ENCODE measurements at regions not wholly inside any gene's neighbourhood (a gene's known extent, or its start where the extent isn't known, plus 50 kb on each side); places are given as distances from the start of the nearest gene placed in this dataset.

DNA sequence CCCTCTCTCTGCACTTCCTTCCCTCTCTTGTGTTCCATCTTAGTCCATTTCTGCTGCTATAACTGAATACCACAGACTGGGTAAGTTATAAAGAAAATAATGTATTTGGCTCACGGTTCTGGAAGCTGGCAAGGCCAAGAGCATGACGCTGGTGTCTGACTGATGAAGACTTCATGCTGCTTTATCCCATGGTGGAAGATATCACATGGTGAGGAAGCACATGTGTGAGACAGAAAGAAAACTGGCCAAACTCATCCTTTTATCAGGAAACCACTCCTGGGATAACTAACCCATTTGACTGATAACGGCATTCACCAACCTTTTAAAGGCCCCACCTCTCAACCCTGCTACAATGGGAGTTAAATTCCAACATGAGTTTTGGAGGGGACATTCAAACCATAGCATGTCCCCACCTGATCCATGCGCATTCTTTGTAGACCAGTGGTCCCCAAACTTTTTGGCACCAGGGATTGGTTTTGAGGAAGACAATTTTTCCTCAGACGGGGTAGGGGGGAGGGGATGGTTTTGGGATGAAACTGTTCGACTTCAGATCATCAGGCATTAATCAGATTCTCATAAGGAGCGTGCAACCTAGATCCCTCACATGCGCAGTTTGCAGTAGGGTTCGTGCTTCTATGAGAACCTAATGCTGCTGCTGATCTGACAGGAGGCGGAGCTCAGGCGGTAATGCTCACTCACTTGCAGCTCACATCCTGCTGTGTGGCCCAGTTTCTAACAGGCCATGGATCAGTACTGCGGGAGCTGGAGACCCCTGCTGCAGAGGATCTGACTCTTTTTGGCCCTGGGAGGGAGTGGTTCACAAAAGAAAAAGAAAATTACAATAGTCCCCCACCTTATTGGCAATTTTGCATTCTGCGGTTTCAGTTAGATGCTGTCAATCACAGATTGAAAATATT lies 61.6 kb upstream of the SMOX start:
- POLR2A ChIA-PET: no interaction called here
- H3K9ac ChIP-seq (ENCODE audit: insufficient read depth, low read depth, low read length): no peak overlapping the region
- no TSS peak for BruUV-seq (replicated peaks)

More for the DNA sequence above, 61.6 kb upstream of the SMOX start:
- TF ChIP-seq ETV5 (CRISPR knock-in tag; IDR thresholded peaks at IDR 0.05; ENCODE audit: borderline replicate concordance) (no peak), KDM4B (CRISPR knock-in tag; IDR thresholded peaks at IDR 0.05) (no peak), ZNF354B (CRISPR knock-in tag; IDR thresholded peaks at IDR 0.05) (no peak), NR1H2 (CRISPR knock-in tag; IDR thresholded peaks at IDR 0.05; ENCODE audit: borderline replicate concordance, low read depth) (no peak), ZNF276 (CRISPR knock-in tag; IDR thresholded peaks at IDR 0.05; ENCODE audit: low read depth) (no peak), ATF6 (CRISPR knock-in tag; conservative IDR thresholded peaks at IDR 0.05) (no peak), ARHGAP35 (CRISPR knock-in tag; IDR thresholded peaks at IDR 0.05; ENCODE audit: borderline replicate concordance) (no peak)
- TF ChIP-seq, protein P1, sequence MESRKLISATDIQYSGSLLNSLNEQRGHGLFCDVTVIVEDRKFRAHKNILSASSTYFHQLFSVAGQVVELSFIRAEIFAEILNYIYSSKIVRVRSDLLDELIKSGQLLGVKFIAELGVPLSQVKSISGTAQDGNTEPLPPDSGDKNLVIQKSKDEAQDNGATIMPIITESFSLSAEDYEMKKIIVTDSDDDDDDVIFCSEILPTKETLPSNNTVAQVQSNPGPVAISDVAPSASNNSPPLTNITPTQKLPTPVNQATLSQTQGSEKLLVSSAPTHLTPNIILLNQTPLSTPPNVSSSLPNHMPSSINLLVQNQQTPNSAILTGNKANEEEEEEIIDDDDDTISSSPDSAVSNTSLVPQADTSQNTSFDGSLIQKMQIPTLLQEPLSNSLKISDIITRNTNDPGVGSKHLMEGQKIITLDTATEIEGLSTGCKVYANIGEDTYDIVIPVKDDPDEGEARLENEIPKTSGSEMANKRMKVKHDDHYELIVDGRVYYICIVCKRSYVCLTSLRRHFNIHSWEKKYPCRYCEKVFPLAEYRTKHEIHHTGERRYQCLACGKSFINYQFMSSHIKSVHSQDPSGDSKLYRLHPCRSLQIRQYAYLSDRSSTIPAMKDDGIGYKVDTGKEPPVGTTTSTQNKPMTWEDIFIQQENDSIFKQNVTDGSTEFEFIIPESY (CRISPR knock-in tag; IDR thresholded peaks at IDR 0.05): peak; percentile 39; the same call in 1 of the 2 replicates
- TF ChIP-seq, protein P2, sequence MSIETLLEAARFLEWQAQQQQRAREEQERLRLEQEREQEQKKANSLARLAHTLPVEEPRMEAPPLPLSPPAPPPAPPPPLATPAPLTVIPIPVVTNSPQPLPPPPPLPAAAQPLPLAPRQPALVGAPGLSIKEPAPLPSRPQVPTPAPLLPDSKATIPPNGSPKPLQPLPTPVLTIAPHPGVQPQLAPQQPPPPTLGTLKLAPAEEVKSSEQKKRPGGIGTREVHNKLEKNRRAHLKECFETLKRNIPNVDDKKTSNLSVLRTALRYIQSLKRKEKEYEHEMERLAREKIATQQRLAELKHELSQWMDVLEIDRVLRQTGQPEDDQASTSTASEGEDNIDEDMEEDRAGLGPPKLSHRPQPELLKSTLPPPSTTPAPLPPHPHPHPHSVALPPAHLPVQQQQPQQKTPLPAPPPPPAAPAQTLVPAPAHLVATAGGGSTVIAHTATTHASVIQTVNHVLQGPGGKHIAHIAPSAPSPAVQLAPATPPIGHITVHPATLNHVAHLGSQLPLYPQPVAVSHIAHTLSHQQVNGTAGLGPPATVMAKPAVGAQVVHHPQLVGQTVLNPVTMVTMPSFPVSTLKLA (IDR thresholded peaks at IDR 0.05): peak; percentile 84
- TF ChIP-seq, protein P3, sequence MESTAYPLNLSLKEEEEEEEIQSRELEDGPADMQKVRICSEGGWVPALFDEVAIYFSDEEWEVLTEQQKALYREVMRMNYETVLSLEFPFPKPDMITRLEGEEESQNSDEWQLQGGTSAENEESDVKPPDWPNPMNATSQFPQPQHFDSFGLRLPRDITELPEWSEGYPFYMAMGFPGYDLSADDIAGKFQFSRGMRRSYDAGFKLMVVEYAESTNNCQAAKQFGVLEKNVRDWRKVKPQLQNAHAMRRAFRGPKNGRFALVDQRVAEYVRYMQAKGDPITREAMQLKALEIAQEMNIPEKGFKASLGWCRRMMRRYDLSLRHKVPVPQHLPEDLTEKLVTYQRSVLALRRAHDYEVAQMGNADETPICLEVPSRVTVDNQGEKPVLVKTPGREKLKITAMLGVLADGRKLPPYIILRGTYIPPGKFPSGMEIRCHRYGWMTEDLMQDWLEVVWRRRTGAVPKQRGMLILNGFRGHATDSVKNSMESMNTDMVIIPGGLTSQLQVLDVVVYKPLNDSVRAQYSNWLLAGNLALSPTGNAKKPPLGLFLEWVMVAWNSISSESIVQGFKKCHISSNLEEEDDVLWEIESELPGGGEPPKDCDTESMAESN (CRISPR knock-in tag; conservative IDR thresholded peaks at IDR 0.05): no peak
- no peaks in the 10 kb centered on the region for H3K9me3 ChIP-seq (ENCODE audit: low read length)
- 51% methylated on average over 13 of the region's 13 CpGs for WGBS (ENCODE audit: low lambda C conversion rate)
- DNase-seq (ENCODE audit: low spot score): no peak
- intact Hi-C loops (cut with micrococcal nuclease; ENCODE audit: unreplicated experiment): loop anchor here (5.0 kb wide), 1 partner anchor 200 kb away; the partner anchor contains the start of gene PANK2
- H3K4me1 ChIP-seq (ENCODE audit: insufficient read depth, low read length): peaks cover 59% of the 10 kb centered on the region
- no peaks in the 10 kb centered on the region for H3K79me2 ChIP-seq (ENCODE audit: insufficient read depth, low read length)
- peaks cover 0 to 8% of the 10 kb centered on the region in 2 experiments; a peak in 2 of 5 replicates for H3K27me3 ChIP-seq (ENCODE audit: control insufficient read depth in 1 of 2, insufficient read depth in 2 of 2, low read length in 2 of 2)
- H3K4me3 ChIP-seq (replicated peaks in 1 of 3; ENCODE audit: insufficient read depth in 1 of 3, low read depth in 2 of 3, low read length in 3 of 3): no peak overlapping the region
- FAIRE-seq: no peak
- in situ Hi-C loops (cut with HindIII; ENCODE audit: extremely low pct_ligation_motif_present, low pct_unique_long_range_greater_than_20kb): loop anchor here (5.0 kb wide), 1 partner anchor 200 kb away; the partner anchor contains the start of gene PANK2
- no peak overlapping the region for H3K4me2 ChIP-seq (ENCODE audit: low read depth, low read length)
- no peak overlapping the region for H3K27ac ChIP-seq (ENCODE audit: extremely low read length, insufficient read depth, low read length)
- H4K20me1 ChIP-seq (ENCODE audit: insufficient read depth, low read length): no peaks in the 10 kb centered on the region
- no peak for ATAC-seq
- CTCF ChIA-PET (ENCODE audit: low intra/inter-chr PET ratio, low total read pairs): interaction anchor here (0.8 to 1.2 kb wide), 2 partner anchors 73 kb away, joined by 3 read pairs; no protein-coding TSS in a partner anchor
- H2AFZ ChIP-seq (ENCODE audit: low read length): no peak overlapping the region
- H3K36me3 ChIP-seq (replicated peaks in 1 of 2; ENCODE audit: control insufficient read depth in 1 of 2, insufficient read depth in 2 of 2, low read length in 2 of 2): no peaks in the 10 kb centered on the region
